ENCODE measurements at regions not wholly inside any gene's neighbourhood (a gene's known extent, or its start where the extent isn't known, plus 50 kb on each side); places are given as distances from the start of the nearest gene placed in this dataset.
"Not testable (repeated sequence)": the region's sequence is repeated elsewhere in the genome, so short reads cannot be mapped to it uniquely, and the experiment has no call there.

- DNase-seq = no peak
Observed at GRCh38 chr2:82256983-82257632, 1952.6 kb upstream of the LRRTM1 start.

DNA sequence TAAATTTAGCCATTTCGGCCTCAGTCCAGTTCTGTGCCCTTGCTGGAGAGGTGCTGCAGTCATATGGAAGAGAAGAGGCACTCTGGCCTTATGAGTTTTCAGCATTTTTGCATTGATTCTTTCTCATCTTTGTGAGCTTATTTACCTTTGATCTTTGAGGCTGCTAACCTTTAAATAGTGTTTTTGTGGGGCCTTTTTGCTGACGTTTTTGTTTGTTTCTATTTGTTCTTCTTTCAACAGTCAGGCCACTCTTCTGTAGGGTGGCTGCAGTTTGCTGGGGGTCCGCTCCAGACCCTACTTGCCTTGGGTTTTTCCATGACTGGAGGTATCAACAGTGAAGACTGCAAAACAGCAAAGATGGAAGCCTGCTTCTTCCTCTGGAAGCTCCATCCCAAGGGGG is 1951.7 kb upstream of the LRRTM1 start:
- DNase-seq = no peak

GRCh38 chr2:82254728-82255127 is 1950.2 kb upstream of the LRRTM1 start:
- no peak for DNase-seq

DNA sequence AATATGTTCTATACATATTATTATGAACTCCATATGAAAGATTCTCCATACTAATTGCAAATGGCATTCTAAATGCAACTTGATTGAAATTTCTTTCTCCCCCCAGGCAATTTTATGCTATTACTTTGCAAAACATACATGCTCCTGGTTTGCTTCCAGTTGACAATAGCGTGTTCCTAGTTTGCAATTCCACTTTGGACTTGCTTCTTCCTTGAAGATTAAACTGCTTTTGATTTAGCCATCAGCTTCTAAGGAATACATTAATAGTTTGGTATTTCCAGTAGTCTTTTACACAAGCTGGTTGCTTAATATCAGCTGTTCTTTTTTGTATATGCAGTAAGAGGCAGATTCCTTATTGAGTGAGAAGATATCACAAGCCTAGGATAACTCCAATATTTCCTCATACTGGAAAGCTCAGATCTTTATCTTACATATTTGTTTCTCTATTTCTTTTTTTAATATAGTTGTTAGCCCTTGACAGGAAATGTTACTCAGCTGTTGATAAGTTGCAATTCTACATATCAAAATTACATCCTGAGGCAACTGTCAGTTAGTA is 1941.7 kb upstream of the LRRTM1 start:
- DNase-seq = no peak

DNA sequence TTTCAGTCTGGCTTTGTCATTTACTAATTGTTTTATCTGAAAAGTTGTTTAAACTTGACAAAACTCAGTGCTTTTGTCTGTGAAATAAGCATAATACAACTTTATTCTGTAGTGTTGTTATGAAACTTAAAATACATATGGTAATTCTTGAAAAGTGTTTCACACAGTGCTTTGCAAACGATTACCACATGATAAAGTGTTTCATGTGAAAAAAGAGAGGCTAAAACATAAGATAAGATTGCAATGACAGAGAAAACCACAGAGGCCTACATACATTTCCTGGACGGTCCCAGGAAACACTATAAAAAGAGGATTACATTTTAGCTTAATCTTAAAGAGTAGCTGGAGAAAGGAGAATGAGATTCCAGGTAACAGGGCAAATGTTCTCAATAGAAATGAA is 1934.6 kb upstream of the LRRTM1 start:
- DNase-seq = no peak

DNA sequence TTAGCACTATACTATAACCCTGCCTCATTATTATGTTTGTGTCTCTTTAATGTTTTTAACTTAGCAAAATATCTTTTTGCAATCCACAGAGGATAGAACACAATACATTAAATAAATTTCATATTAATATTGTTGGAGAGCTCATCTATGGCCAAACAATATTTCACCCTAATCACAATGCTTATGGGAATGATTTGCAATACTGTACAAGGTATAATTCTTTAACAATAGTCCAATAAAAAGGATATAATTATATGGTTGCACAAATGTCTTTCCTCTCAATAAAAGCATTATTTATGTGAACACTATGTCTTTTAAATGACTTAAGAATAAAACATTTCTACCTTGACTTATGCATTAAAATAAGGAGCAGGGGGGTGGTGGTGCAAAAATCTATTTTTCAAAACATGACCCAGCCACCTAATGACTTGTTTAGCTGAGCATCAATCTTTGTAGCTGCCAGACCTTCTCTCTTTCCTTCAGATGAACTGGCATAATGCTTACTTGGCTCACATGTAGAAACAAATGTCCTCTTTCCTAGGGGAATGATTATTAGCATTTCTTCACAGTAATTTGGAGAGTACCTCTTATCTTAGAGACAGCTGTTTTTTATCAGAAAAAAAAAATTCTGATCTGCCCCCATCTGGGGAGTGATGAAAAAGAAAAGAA is 1933.6 kb upstream of the LRRTM1 start:
- DNase-seq = no peak

- no peak for DNase-seq
Observed at GRCh38 chr2:82234283-82234874, 1929.8 kb upstream of the LRRTM1 start.

GRCh38 chr2:82233806-82234205 is 1929.3 kb upstream of the LRRTM1 start:
- no peak for DNase-seq

DNA sequence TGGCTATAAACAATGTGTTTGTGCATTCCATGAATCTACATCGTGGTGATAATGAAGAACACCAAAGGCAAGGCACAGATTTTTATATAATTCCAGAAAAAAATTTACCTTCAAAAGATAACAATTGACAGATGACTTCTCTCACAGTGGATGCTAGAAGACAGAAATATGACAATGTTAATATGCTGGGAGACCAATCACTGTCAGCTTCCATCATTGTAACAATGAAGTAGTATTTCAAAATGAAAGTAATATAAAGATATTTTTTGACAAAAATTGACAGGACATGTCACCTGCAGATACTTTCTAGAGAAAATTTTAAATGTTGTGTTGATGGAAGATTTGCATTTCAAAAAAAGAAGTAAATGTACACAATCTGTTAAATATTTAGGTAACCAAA is 1925.9 kb upstream of the LRRTM1 start:
- no peak for DNase-seq

DNA sequence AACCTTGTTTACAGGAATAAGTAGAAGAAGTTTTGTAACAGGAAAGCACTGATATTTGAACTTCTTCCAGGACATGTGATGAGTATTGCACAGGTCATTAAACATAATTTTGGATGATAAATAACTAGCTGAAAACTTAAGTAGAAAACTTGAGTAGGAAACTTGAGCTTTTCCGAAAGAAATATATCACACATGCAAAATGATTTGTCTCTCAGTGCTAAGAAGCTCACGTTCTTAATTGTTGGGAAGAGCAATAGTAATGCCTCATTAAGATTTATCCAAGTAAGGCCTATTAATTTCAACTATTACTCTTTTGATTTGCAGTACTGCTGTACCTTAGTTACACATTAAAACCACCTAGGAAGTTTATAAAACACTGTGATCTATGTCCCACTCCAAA is 1921.9 kb upstream of the LRRTM1 start:
- DNase-seq = no peak

- DNase-seq = no peak
Observed at GRCh38 chr2:82224301-82224940, 1919.9 kb upstream of the LRRTM1 start.

DNA sequence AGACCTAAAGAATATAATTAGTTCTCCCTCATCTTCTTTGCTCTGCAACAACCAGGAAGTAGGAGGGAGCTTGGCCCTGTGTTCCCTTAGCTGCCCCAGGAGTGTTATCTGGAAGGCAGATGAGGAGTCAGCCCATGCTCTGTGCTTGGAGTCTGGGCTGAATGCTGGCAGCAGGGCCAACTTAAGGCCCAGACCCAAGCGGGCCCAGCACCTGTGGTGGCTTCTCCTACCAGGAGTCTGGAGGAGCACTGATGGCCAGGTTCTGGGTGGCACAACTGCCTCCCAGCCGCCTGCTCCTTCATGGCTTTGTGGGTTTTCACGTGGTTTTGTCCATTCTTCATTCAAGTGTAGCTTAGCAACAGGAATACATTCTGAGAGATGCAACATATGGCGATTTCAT is 1910.7 kb upstream of the LRRTM1 start:
- DNase-seq = no peak

- DNase-seq = no peak
Observed at GRCh38 chr2:82199493-82199852, 1894.9 kb upstream of the LRRTM1 start.

- no peak for DNase-seq
Observed at GRCh38 chr2:82198809-82199492, 1894.4 kb upstream of the LRRTM1 start.

GRCh38 chr2:82182270-82182669 is 1877.7 kb upstream of the LRRTM1 start:
- DNase-seq = no peak

- not testable (repeated sequence) for DNase-seq
Observed at GRCh38 chr2:82175210-82175609, 1870.7 kb upstream of the LRRTM1 start.

GRCh38 chr2:82172483-82172882 is 1867.9 kb upstream of the LRRTM1 start:
- DNase-seq = no peak

DNA sequence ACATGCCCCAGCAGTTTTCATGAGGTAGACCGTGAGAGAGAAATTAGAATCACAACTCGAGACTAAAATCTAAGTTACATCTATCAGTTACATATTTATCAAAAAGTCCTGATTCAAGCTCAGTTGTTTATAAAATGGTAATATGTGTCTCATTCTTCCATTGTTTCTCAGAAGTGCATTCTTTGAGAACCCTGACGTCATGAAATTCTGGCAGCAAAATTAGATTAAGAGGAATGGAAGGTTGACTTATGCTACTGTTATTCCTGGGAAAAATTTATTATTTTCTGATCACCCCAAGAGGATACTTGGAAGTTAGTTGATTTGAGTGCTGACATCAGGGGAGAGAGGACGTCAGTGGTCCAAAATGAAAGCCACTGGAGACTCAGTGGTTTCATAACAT is 1864.8 kb upstream of the LRRTM1 start:
- DNase-seq = no peak

DNA sequence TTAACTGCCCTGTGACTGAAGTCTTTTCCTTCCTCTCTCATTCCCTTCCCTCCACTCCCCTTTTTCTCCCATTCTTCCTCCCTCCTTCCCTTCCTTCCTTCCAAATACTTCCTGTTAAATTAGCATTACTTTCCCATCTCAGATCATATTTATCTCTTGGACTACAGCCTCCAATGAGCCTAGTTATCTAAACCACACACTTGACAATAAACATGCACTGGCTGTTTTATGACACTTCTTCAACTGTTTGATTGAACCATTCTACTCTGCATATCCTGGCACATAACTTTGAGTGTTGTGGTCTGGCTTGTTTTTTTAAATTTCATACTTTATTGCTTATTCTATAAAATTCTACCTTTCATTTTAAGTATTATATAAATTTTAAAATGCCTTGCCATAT is 1860.8 kb upstream of the LRRTM1 start:
- no peak for DNase-seq

- DNase-seq = no peak
Observed at GRCh38 chr2:82158150-82158549, 1853.6 kb upstream of the LRRTM1 start.

GRCh38 chr2:82155469-82155868 is 1850.9 kb upstream of the LRRTM1 start:
- DNase-seq = no peak

DNA sequence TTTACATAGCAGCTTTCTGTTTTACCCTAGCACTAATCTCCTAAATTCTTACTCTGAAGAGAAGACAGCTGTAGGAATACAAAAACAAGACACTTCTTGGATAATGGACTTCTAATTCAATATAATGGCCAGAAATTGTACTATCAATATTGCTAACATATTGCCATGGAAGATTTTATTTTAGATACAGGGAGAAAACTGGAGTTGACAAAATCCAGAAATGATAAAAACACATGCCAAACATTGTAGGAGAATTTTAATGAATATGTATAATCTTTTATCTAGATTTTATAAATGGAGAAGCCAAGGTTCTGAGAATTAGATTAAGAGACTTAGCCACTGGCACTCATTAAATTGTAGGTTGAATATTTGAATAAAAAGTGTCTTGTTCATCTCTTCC is 1838.8 kb upstream of the LRRTM1 start:
- no peak for DNase-seq

DNA sequence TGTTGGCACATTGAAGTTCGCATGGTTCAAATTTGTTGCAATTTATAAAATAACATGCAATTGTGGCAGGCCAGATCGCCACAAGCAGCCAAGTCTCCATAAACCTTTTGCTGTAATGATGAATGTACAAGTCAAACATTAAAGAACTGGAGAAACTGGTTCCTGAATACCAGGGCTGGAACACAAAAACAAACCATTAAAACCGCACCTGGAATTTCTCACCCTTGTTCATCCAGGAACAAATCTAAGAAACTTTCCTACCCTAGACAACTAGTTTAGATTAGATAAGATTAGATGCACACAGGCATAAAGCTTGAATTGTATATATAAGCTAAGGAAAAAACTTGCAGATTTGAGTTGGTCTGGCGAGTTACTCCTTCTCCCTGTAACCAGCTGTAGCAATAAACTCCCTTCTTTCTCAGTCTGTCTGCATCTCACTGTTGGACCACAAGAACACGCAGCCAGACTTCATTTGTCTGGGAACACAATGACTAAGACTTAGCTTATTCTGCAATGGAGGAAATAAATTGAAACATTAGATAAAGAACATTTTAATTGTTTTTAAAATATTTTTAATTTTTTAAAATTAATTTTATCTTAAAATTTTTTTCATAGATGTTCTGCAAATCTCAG is 1835.5 kb upstream of the LRRTM1 start:
- no peak for DNase-seq

Data from NCI-H524 (cell line).